H9 (cell line): ENCODE measurements at regions not wholly inside any gene's neighbourhood (a gene's known extent, or its start where the extent isn't known, plus 50 kb on each side); places are given as distances from the start of the nearest gene placed in this dataset.

Experiments used
- DNase-seq: peaks from one replicate; pipeline ENCODE4 v3.0.0-alpha.2; 2017
- H2AFZ ChIP-seq: one replicate; pipeline ENCODE4 v1.6.1; 2013; ENCODE audit warnings: mild to moderate bottlenecking, low read length, control low read depth, moderate library complexity
- H2AK5ac ChIP-seq: 2 replicates; pipeline ENCODE4 v1.6.1; 2013; ENCODE audit warnings: low read length, control low read depth, mixed read lengths; ENCODE audit not compliant: insufficient read length
- H2BK120ac ChIP-seq: one replicate; pipeline ENCODE4 v1.6.1; 2013; ENCODE audit warnings: low read depth, mild to moderate bottlenecking, low read length, control low read depth, inconsistent platforms; ENCODE audit not compliant: poor library complexity, severe bottlenecking
- H2BK12ac ChIP-seq: 2 replicates; pipeline ENCODE4 v1.6.1; 2013; ENCODE audit warnings: low read length, control low read depth, mixed read lengths, low read depth; ENCODE audit not compliant: insufficient read length
- H2BK15ac ChIP-seq: 2 replicates; pipeline ENCODE4 v1.6.1; 2013; ENCODE audit warnings: low read depth, low read length, control low read depth
- H2BK20ac ChIP-seq: one replicate; pipeline ENCODE4 v1.6.1; 2013; ENCODE audit warnings: low read depth, mild to moderate bottlenecking, low read length, control low read depth, inconsistent platforms; ENCODE audit not compliant: poor library complexity, severe bottlenecking
- H2BK5ac ChIP-seq: 2 replicates; pipeline ENCODE4 v1.6.1; 2013; ENCODE audit warnings: low read length, control low read depth, mixed read lengths; ENCODE audit not compliant: insufficient read length
- H3K14ac ChIP-seq: 2 replicates; pipeline ENCODE4 v1.6.1; 2013; ENCODE audit warnings: low read length, control low read depth; ENCODE audit not compliant: insufficient read depth
- H3K18ac ChIP-seq: 2 replicates; pipeline ENCODE4 v1.6.1; 2013; ENCODE audit warnings: low read depth, mild to moderate bottlenecking, mixed read lengths, low read length, control low read depth; ENCODE audit not compliant: insufficient read length
- H3K23ac ChIP-seq: 2 replicates; pipeline ENCODE4 v1.6.1; 2013; ENCODE audit warnings: low read length, control low read depth, mixed read lengths, low read depth; ENCODE audit not compliant: insufficient read length
- H3K23me2 ChIP-seq: 2 replicates; pipeline ENCODE4 v1.6.1; 2013; ENCODE audit warnings: low read depth, mild to moderate bottlenecking, mixed read lengths, low read length, control low read depth; ENCODE audit not compliant: insufficient read length, poor library complexity, severe bottlenecking
- H3K27ac ChIP-seq: 2 replicates; pipeline ENCODE4 v1.5.1; 2013; ENCODE audit warnings: low read length, control low read depth, mixed read lengths, low read depth; ENCODE audit not compliant: insufficient read length
- H3K27me3 ChIP-seq: 2 replicates; pipeline ENCODE4 v1.6.1; 2013; ENCODE audit warnings: low read length, control low read depth, inconsistent platforms; ENCODE audit not compliant: insufficient read depth
- H3K4ac ChIP-seq: 2 replicates; pipeline ENCODE4 v1.6.1; 2013; ENCODE audit warnings: low read depth, mild to moderate bottlenecking, control low read depth, inconsistent platforms, low read length, moderate library complexity
- H3K4me1 ChIP-seq: 2 replicates; pipeline ENCODE4 v1.6.1; 2013; ENCODE audit warnings: low read length, control low read depth, inconsistent platforms; ENCODE audit not compliant: insufficient read depth
- H3K4me2 ChIP-seq: 2 replicates; pipeline ENCODE4 v1.6.1; 2013; ENCODE audit warnings: low read length, control low read depth, mixed read lengths; ENCODE audit not compliant: insufficient read length, insufficient read depth
- H3K56ac ChIP-seq: 2 replicates; pipeline ENCODE4 v1.6.1; 2013; ENCODE audit warnings: low read depth, mild to moderate bottlenecking, mixed read lengths, low read length, control low read depth; ENCODE audit not compliant: insufficient read length
- H3K79me1 ChIP-seq: 2 replicates; pipeline ENCODE4 v1.6.1; 2013; ENCODE audit warnings: low read depth, mild to moderate bottlenecking, moderate library complexity, low read length, control low read depth, inconsistent platforms; ENCODE audit not compliant: insufficient read depth, poor library complexity, severe bottlenecking
- H3K79me2 ChIP-seq: 2 replicates; pipeline ENCODE4 v1.6.1; 2013; ENCODE audit warnings: low read length, control low read depth, inconsistent platforms; ENCODE audit not compliant: insufficient read depth
- H3K9ac ChIP-seq: 2 replicates; pipeline ENCODE4 v1.6.1; 2013; ENCODE audit warnings: low read length, control low read depth, mixed read lengths; ENCODE audit not compliant: insufficient read length; ENCODE audit errors: extremely low read depth
- H3K9me3 ChIP-seq: one replicate; pipeline ENCODE4 v1.6.1; 2013; ENCODE audit warnings: low read depth, low read length, inconsistent platforms; ENCODE audit not compliant: control insufficient read depth
- H3T11ph ChIP-seq: one replicate; pipeline ENCODE4 v1.6.1; 2013; ENCODE audit warnings: mild to moderate bottlenecking, low read length, control low read depth, inconsistent platforms
- H4K20me1 ChIP-seq: one replicate; pipeline ENCODE4 v1.6.1; 2013; ENCODE audit not compliant: control insufficient read depth, insufficient read length, insufficient read depth
- H4K5ac ChIP-seq: 2 replicates; pipeline ENCODE4 v1.6.1; 2013; ENCODE audit warnings: low read depth, mild to moderate bottlenecking, mixed read lengths, low read length, control low read depth; ENCODE audit not compliant: insufficient read length
- H4K8ac ChIP-seq: replicated peaks from 2 replicates; pipeline ENCODE4 v1.6.1; 2013; ENCODE audit warnings: low read length, control low read depth, mixed read lengths, low read depth; ENCODE audit not compliant: insufficient read length
- H4K91ac ChIP-seq: 2 replicates; pipeline ENCODE4 v1.6.1; 2013; ENCODE audit warnings: low read depth, mild to moderate bottlenecking, moderate library complexity, mixed read lengths, low read length, control low read depth; ENCODE audit not compliant: insufficient read length
- H3K27ac Mint-ChIP-seq, 3 experiments: 2 replicates in 2 of 3; 3 replicates in 1 of 3; pipeline ENCODE4 v1.8.0; 2020 to 2021; ENCODE audit warnings: mixed read lengths in 3 of 3, mild to moderate bottlenecking in 1 of 3, moderate library complexity in 1 of 3
- H3K27me3 Mint-ChIP-seq: 2 replicates; pipeline ENCODE4 v1.8.0; 2021; ENCODE audit warnings: low read depth, mild to moderate bottlenecking, moderate library complexity, mixed read lengths
- H3K36me3 Mint-ChIP-seq, 3 experiments: 2 replicates in 2 of 3; 3 replicates in 1 of 3; pipeline ENCODE4 v1.8.0; 2020 to 2021; ENCODE audit warnings: low read depth in 3 of 3, mixed read lengths in 3 of 3; ENCODE audit not compliant: insufficient read depth in 1 of 3
- H3K4me1 Mint-ChIP-seq, 2 experiments: 2 replicates each; pipeline ENCODE4 v1.8.0; 2020; ENCODE audit warnings: mixed read lengths in 2 of 2
- H3K4me3 Mint-ChIP-seq, 2 experiments: 2 replicates in 1 of 2; 3 replicates in 1 of 2; pipeline ENCODE4 v1.8.0; 2020 to 2021; ENCODE audit warnings: mild to moderate bottlenecking in 2 of 2, mixed read lengths in 2 of 2, moderate library complexity in 1 of 2
- H3K9me3 Mint-ChIP-seq, 2 experiments: 2 replicates in 1 of 2; 3 replicates in 1 of 2; pipeline ENCODE4 v1.8.0; 2020; ENCODE audit warnings: mild to moderate bottlenecking in 2 of 2, mixed read lengths in 2 of 2, moderate library complexity in 1 of 2
- CTCF ChIP-seq: fragments of 200-600 bp; sonication (generic); conservative IDR thresholded peaks from 3 replicates; pipeline ENCODE4 v1.8.0; 2021; ENCODE audit warnings: antibody characterized with exemption, mild to moderate bottlenecking
- WGBS: extraction: QIAGEN DNeasy Blood & Tissue Kit; methylation state at CpG from one replicate; pipeline ENCODE4 v1.1.7; 2013; ENCODE audit warnings: missing lambda C conversion rate, low lambda C conversion rate, mixed read lengths; ENCODE audit not compliant: insufficient read length; ENCODE audit errors: extremely low coverage; 5-methylcytosine and 5-hydroxymethylcytosine counted together

DNA sequence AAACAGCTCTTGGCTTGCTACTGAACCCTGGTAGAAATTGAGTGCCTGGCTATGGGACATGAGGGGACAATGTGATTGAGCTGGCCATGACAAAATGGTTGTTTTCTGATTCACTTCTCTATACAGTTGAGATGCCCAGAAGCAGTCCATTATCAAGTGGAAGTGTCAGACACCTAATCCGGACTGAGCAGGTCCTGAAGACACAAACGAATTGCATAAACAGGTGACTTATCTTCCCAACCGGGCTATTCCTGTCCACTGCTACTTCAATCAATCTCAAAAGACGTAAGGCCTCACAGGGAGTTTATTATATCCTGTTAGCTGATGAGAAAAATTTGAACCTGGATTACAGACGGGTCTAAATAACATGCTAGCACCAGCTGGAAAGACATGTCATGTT lies 105.5 kb upstream of the WAC start:
- Histone ChIP-seq H3K4ac (no peak overlapping the region), H3K9me3 (no peaks in the 10 kb centered on the region), H3K27me3 (no peaks in the 10 kb centered on the region), H3T11ph (no peak overlapping the region), H2BK12ac (no peak overlapping the region), H3K14ac (no peak overlapping the region), H3K56ac (no peak overlapping the region), H3K18ac (no peak overlapping the region), H2BK120ac (no peak overlapping the region), H4K5ac (no peak overlapping the region), H3K9ac (no peak overlapping the region), H3K4me1 (peaks cover 2% of the 10 kb centered on the region; the same call in 1 of the 2 replicates), H2BK20ac (no peak overlapping the region), H4K91ac (no peak overlapping the region), H3K4me2 (no peak overlapping the region), H2AFZ (no peak overlapping the region), H3K79me2 (no peaks in the 10 kb centered on the region), H3K23me2 (no peaks in the 10 kb centered on the region), H2BK15ac (no peak overlapping the region), H2AK5ac (no peak overlapping the region), H2BK5ac (no peak overlapping the region), H3K27ac (no peak overlapping the region), H4K20me1 (no peaks in the 10 kb centered on the region), H3K23ac (no peak overlapping the region), H3K79me1 (no peaks in the 10 kb centered on the region), H4K8ac (no peak overlapping the region)
- DNase-seq: no peak
- peaks cover 5% of the 10 kb centered on the region in 2 experiments; a peak in 2 of 5 replicates for H3K9me3 Mint-ChIP-seq
- TF ChIP-seq CTCF: no peak
- H3K27me3 Mint-ChIP-seq: peaks cover 3% of the 10 kb centered on the region; the same call in 1 of the 2 replicates
- H3K4me3 Mint-ChIP-seq: no peak overlapping the region
- WGBS: no CpG with 5 or more reads among the region's 5 CpGs
- H3K36me3 Mint-ChIP-seq: peaks cover 0 to 4% (median 0%) of the 10 kb centered on the region in 3 experiments; a peak in 2 of 7 replicates
- no peak overlapping the region for H3K27ac Mint-ChIP-seq
- H3K4me1 Mint-ChIP-seq: peaks cover 8 to 19% of the 10 kb centered on the region in 2 experiments
